Keratinocyte (primary cell): ENCODE measurements at regions not wholly inside any gene's neighbourhood (a gene's known extent, or its start where the extent isn't known, plus 50 kb on each side); places are given as distances from the start of the nearest gene placed in this dataset.

Experiments
- DNase-seq: peaks from one replicate; pipeline ENCODE4 v3.0.0-alpha.2; 2011; ENCODE audit warnings: low read depth, missing footprints, low spot score
- FAIRE-seq: peaks from 2 replicates; lab custom pipeline; 2011; peaks lifted over from hg19 to GRCh38; lab: Jason Lieb, UNC
- H2AFZ ChIP-seq: 2 replicates; pipeline ENCODE4 v1.6.0; 2012; ENCODE audit warnings: low read length, control low read depth, inconsistent platforms; ENCODE audit not compliant: control insufficient read depth
- H3K27ac ChIP-seq: 2 replicates; pipeline ENCODE4 v1.5.1; 2011; ENCODE audit warnings: low read length; ENCODE audit not compliant: control insufficient read depth, insufficient read depth
- H3K27me3 ChIP-seq: 3 replicates; pipeline ENCODE4 v1.6.0; 2011; ENCODE audit warnings: low read length; ENCODE audit not compliant: control insufficient read depth, insufficient read depth; ENCODE audit errors: extremely low read depth
- H3K36me3 ChIP-seq, 2 experiments: 2 replicates in 1 of 2; 3 replicates in 1 of 2; pipeline ENCODE4 v1.5.1; 2011; ENCODE audit warnings: low read length in 2 of 2, mild to moderate bottlenecking in 1 of 2; ENCODE audit not compliant: control insufficient read depth in 2 of 2, insufficient read depth in 2 of 2; ENCODE audit errors: extremely low read depth in 1 of 2
- H3K4me1 ChIP-seq: 3 replicates; pipeline ENCODE4 v1.5.1; 2011; ENCODE audit warnings: low read length; ENCODE audit not compliant: control insufficient read depth, insufficient read depth; ENCODE audit errors: extremely low read depth
- H3K4me2 ChIP-seq: 3 replicates; pipeline ENCODE4 v1.6.0; 2011; ENCODE audit warnings: low read depth, low read length; ENCODE audit not compliant: control insufficient read depth, insufficient read depth; ENCODE audit errors: extremely low read depth
- H3K4me3 ChIP-seq, 3 experiments: fragments of 200-600 bp in 1 of 3; sonication (generic) in 1 of 3; 2 replicates in 2 of 3; 3 replicates in 1 of 3; pipeline ENCODE4 v1.5.1; 2011 to 2016; ENCODE audit warnings: low read length in 3 of 3, mild to moderate bottlenecking in 3 of 3, control low read depth in 2 of 3, inconsistent platforms in 1 of 3, low read depth in 1 of 3, mixed read lengths in 1 of 3, mixed run types in 1 of 3, moderate library complexity in 1 of 3; ENCODE audit not compliant: control insufficient read depth in 2 of 3, insufficient read depth in 2 of 3; ENCODE audit errors: extremely low read depth in 1 of 3
- H3K79me2 ChIP-seq: 2 replicates; pipeline ENCODE4 v1.6.0; 2012; ENCODE audit warnings: low read length; ENCODE audit not compliant: control insufficient read depth, insufficient read depth
- H3K9ac ChIP-seq: 3 replicates; pipeline ENCODE4 v1.6.0; 2011; ENCODE audit warnings: low read length; ENCODE audit not compliant: control insufficient read depth, insufficient read depth; ENCODE audit errors: extremely low read depth
- H3K9me1 ChIP-seq: 3 replicates; pipeline ENCODE4 v1.6.0; 2011; ENCODE audit warnings: low read length; ENCODE audit not compliant: control insufficient read depth, insufficient read depth; ENCODE audit errors: extremely low read depth
- H3K9me3 ChIP-seq: 2 replicates; pipeline ENCODE4 v1.5.1; 2012; ENCODE audit warnings: low read depth, low read length; ENCODE audit not compliant: control insufficient read depth
- H4K20me1 ChIP-seq: 3 replicates; pipeline ENCODE4 v1.6.0; 2011; ENCODE audit warnings: low read length; ENCODE audit not compliant: control insufficient read depth, insufficient read depth; ENCODE audit errors: extremely low read depth
- CTCF ChIP-seq, 3 experiments: IDR thresholded peaks in 1 of 3; conservative IDR thresholded peaks in 1 of 3; optimal IDR thresholded peaks in 1 of 3; 2 replicates in 2 of 3; 3 replicates in 1 of 3; pipeline versions ENCODE3 to v1.5.1; 2011; ENCODE audit warnings: low read length in 3 of 3, mild to moderate bottlenecking in 3 of 3, moderate library complexity in 2 of 3, control low read depth in 1 of 3, inconsistent platforms in 1 of 3; ENCODE audit not compliant: insufficient read depth in 2 of 3; ENCODE audit errors: extremely low read depth in 1 of 3
- EZH2 ChIP-seq: IDR thresholded peaks from one replicate; pipeline ENCODE4 v1.6.1; 2012; ENCODE audit warnings: inconsistent platforms, mild to moderate bottlenecking, low read length, moderate library complexity
- dilution Hi-C: fragments of 300-500 bp; cut with MboI; formaldehyde crosslinking; loops from one replicate; pipeline ENCODE4 v1.7.0; 2020; ENCODE audit warnings: low sequenced_read_pairs; ENCODE audit not compliant: extremely low pct_ligation_motif_present

DNA sequence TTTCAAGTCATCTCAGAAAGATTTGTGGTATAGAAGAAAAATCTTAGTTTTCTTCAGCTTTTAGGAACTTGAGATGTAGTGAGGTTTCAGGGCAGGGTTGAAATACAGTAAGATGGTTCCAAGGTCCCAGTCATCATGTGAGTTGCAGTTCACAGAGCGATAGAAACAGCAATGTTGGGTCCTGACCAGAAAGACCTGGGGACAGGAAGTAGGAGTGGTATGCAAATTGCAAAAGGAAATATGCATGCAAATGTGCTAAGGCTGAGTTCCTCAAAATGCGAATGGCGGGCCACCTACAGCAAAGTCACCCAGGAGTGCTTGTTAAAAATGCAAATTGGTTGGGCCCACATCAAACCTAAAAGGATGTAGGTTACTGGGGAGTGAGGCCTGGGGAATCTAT, 1032.7 kb upstream of the TENM4 start:
- Histone ChIP-seq H3K79me2 (no peaks in the 10 kb centered on the region), H3K4me3 (no peak overlapping the region), H3K9ac (no peak overlapping the region), H3K9me1 (no peaks in the 10 kb centered on the region), H2AFZ (no peak overlapping the region), H3K9me3 (no peaks in the 10 kb centered on the region), H3K36me3 (no peaks in the 10 kb centered on the region), H4K20me1 (no peaks in the 10 kb centered on the region), H3K27ac (no peak overlapping the region), H3K27me3 (no peaks in the 10 kb centered on the region), H3K4me1 (no peaks in the 10 kb centered on the region), H3K4me2 (no peak overlapping the region)
- dilution Hi-C loops, result no loop called here
- TF ChIP-seq CTCF (optimal IDR thresholded peaks at IDR 0.05 in 1 of 3, IDR thresholded peaks at IDR 0.05 in 1 of 3, conservative IDR thresholded peaks at IDR 0.05 in 1 of 3; ENCODE audit: extremely low read depth in 1 of 3, insufficient read depth in 2 of 3, low read length in 3 of 3) (no peak), EZH2 (no peak)
- no peak for DNase-seq
- no peak for FAIRE-seq

GRCh38 chr11:80469871-80470270, 1029.0 kb upstream of the TENM4 start:
- H2AFZ ChIP-seq, result no peak overlapping the region
- TF ChIP-seq CTCF (optimal IDR thresholded peaks at IDR 0.05 in 1 of 3, IDR thresholded peaks at IDR 0.05 in 1 of 3, conservative IDR thresholded peaks at IDR 0.05 in 1 of 3; ENCODE audit: extremely low read depth in 1 of 3, insufficient read depth in 2 of 3, low read length in 3 of 3) (no peak), EZH2 (no peak)
- H4K20me1 ChIP-seq, result no peaks in the 10 kb centered on the region
- FAIRE-seq, result no peak
- H3K9me3 ChIP-seq, result no peaks in the 10 kb centered on the region
- no peaks in the 10 kb centered on the region for H3K79me2 ChIP-seq
- no peaks in the 10 kb centered on the region for H3K27me3 ChIP-seq
- no peak overlapping the region for H3K27ac ChIP-seq
- no peak overlapping the region for H3K4me3 ChIP-seq
- no peaks in the 10 kb centered on the region for H3K9me1 ChIP-seq
- dilution Hi-C loops, result no loop called here
- H3K4me1 ChIP-seq, result no peaks in the 10 kb centered on the region
- H3K9ac ChIP-seq, result no peak overlapping the region
- no peak for DNase-seq
- H3K4me2 ChIP-seq, result no peak overlapping the region
- no peaks in the 10 kb centered on the region for H3K36me3 ChIP-seq
